ENCODE measurements at regions not wholly inside any gene's neighbourhood (a gene's known extent, or its start where the extent isn't known, plus 50 kb on each side); places are given as distances from the start of the nearest gene placed in this dataset.

GRCh38 chr9:86876621-86877196 is 70.6 kb downstream of the GAS1 start:
- H3K4me3 ChIP-seq: no peak overlapping the region
- ATAC-seq (no peak), DNase-seq (no peak)
- 77 to 85% (median 79%) methylated on average over 13 of the region's 13 CpGs for WGBS, 3 donors
- no peaks in the 10 kb centered on the region for H3K9me3 ChIP-seq
- TF ChIP-seq CTCF (IDR thresholded peaks at IDR 0.05): no peak
- H3K27ac ChIP-seq: no peak overlapping the region
- intact Hi-C loops (cut with DNase I): no loop called here
- no peaks in the 10 kb centered on the region for H3K36me3 ChIP-seq (ENCODE audit: insufficient read depth in 1 of 2, low read depth in 1 of 2)
- no peaks in the 10 kb centered on the region for H3K4me1 ChIP-seq
- H3K27me3 ChIP-seq (ENCODE audit: insufficient read depth in 3 of 3, low read length in 2 of 3): peaks cover 0 to 5% (median 0%) of the 10 kb centered on the region in 3 donors

- TF ChIP-seq CTCF (IDR thresholded peaks at IDR 0.05): no peak
- no peak for ATAC-seq
- H3K4me3 ChIP-seq: no peak overlapping the region
- H3K4me1 ChIP-seq: no peaks in the 10 kb centered on the region
- H3K27ac ChIP-seq: no peak overlapping the region
- H3K36me3 ChIP-seq (ENCODE audit: insufficient read depth in 1 of 2, low read depth in 1 of 2): no peaks in the 10 kb centered on the region
- WGBS, 3 donors: 67 to 80% (median 79%) methylated on average over 2 of the region's 2 CpGs
- no peak for DNase-seq
- intact Hi-C loops (cut with DNase I): no loop called here
- no peaks in the 10 kb centered on the region for H3K27me3 ChIP-seq (ENCODE audit: insufficient read depth in 3 of 3, low read length in 2 of 3)
- H3K9me3 ChIP-seq: no peaks in the 10 kb centered on the region
Observed at GRCh38 chr9:86868616-86869015, 78.7 kb downstream of the GAS1 start.

- TF ChIP-seq CTCF (IDR thresholded peaks at IDR 0.05): no peak
- Histone ChIP-seq H3K36me3 (ENCODE audit: insufficient read depth in 1 of 2, low read depth in 1 of 2) (no peaks in the 10 kb centered on the region), H3K27me3 (ENCODE audit: insufficient read depth in 3 of 3, low read length in 2 of 3) (no peaks in the 10 kb centered on the region), H3K4me1 (no peaks in the 10 kb centered on the region), H3K27ac (no peak overlapping the region), H3K4me3 (no peak overlapping the region), H3K9me3 (no peaks in the 10 kb centered on the region)
- intact Hi-C loops (cut with DNase I): no loop called here
- DNase-seq (no peak), ATAC-seq (no peak)
- 47 to 61% (median 59%) methylated on average over 5 of the region's 5 CpGs for whole genome bisulfite sequencing, 3 donors
Observed at GRCh38 chr9:86867804-86868313, 79.4 kb downstream of the GAS1 start.

GRCh38 chr9:86865952-86866351 is 81.4 kb downstream of the GAS1 start:
- no peaks in the 10 kb centered on the region for H3K27me3 ChIP-seq (ENCODE audit: insufficient read depth in 3 of 3, low read length in 2 of 3)
- ATAC-seq (no peak), DNase-seq (no peak)
- H3K4me3 ChIP-seq: no peak overlapping the region
- no peaks in the 10 kb centered on the region for H3K36me3 ChIP-seq (ENCODE audit: insufficient read depth in 1 of 2, low read depth in 1 of 2)
- H3K27ac ChIP-seq: no peak overlapping the region
- WGBS, 3 donors: 68 to 78% (median 75%) methylated on average over 2 of the region's 2 CpGs
- H3K4me1 ChIP-seq: no peaks in the 10 kb centered on the region
- no peak for TF ChIP-seq CTCF (IDR thresholded peaks at IDR 0.05)
- H3K9me3 ChIP-seq: no peaks in the 10 kb centered on the region
- intact Hi-C loops (cut with DNase I): no loop called here

- ATAC-seq (no peak), DNase-seq (no peak)
- Histone ChIP-seq H3K4me1 (no peaks in the 10 kb centered on the region), H3K27me3 (ENCODE audit: insufficient read depth in 3 of 3, low read length in 2 of 3) (no peaks in the 10 kb centered on the region), H3K9me3 (no peaks in the 10 kb centered on the region), H3K27ac (no peak overlapping the region), H3K4me3 (no peak overlapping the region), H3K36me3 (ENCODE audit: insufficient read depth in 1 of 2, low read depth in 1 of 2) (no peaks in the 10 kb centered on the region)
- WGBS, 3 donors: 16 to 33% (median 25%) methylated on average over 6 of the region's 6 CpGs
- intact Hi-C loops (cut with DNase I): no loop called here
- no peak for TF ChIP-seq CTCF (IDR thresholded peaks at IDR 0.05)
Observed at GRCh38 chr9:86860006-86860405, 87.3 kb downstream of the GAS1 start.
